Lower lobe of right lung (tissue), 2 donors: ENCODE measurements at regions not wholly inside any gene's neighbourhood (a gene's known extent, or its start where the extent isn't known, plus 50 kb on each side); places are given as distances from the start of the nearest gene placed in this dataset.

Source experiments
- ATAC-seq, 2 donors: fragments of 200-7000 bp; cut with Tn5 transposase; one replicate each; pipeline ENCODE4 v1.9.1; 2020 to 2022; ENCODE audit warnings: mild to moderate bottlenecking in 2 of 2, moderate library complexity in 2 of 2
- DNase-seq: peaks from one replicate; pipeline ENCODE4 v3.0.0-alpha.2; 2020
- H3K27ac ChIP-seq: fragments of 200-600 bp; one replicate; pipeline ENCODE4 v1.8.0; 2022
- H3K27me3 ChIP-seq: fragments of 200-600 bp; one replicate; pipeline ENCODE4 v1.8.0; 2022; ENCODE audit warnings: low read depth
- H3K36me3 ChIP-seq: fragments of 200-600 bp; one replicate; pipeline ENCODE4 v1.8.0; 2022; ENCODE audit warnings: mild to moderate bottlenecking
- H3K4me1 ChIP-seq: fragments of 200-600 bp; one replicate; pipeline ENCODE4 v1.8.0; 2022
- H3K4me3 ChIP-seq: fragments of 200-600 bp; one replicate; pipeline ENCODE4 v1.8.0; 2022; ENCODE audit warnings: mild to moderate bottlenecking
- H3K9me3 ChIP-seq: fragments of 200-600 bp; one replicate; pipeline ENCODE4 v1.8.0; 2022
- CTCF ChIP-seq: fragments of 200-600 bp; IDR thresholded peaks from one replicate; pipeline ENCODE4 v1.8.0; 2022; ENCODE audit warnings: antibody characterized with exemption, mild to moderate bottlenecking
- intact Hi-C: fragments of 100-400 bp; cut with DNase I; formaldehyde crosslinking; loops from one replicate; pipeline ENCODE4 v1.11.0; 2022
- donor health status: DM: no; HTN: yes; CAD: no; lungs with severe emphysema.

DNA sequence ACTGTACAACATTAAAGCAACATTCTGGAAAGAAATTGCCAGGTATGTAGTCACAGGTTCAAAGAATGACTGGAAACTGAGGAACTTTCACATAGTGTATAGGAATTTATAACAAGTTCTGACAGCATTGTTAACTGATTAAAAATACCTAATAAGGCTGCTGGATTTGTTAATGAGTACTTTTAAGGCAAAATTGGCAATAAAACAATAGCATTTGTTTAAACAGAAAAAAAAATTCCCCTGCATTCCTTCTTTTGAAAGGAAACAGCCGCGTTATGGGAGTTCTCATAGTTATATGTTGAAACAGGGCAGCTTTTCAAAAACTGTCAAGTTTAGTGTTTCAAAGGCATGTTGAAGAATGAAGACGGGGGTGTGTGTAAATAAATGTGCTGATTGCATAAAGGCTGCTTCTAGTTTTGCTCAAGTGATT lies 282.5 kb upstream of the FAT1 start:
- Histone ChIP-seq H3K4me3 (no peak overlapping the region), H3K36me3 (no peaks in the 10 kb centered on the region), H3K27ac (no peak overlapping the region), H3K4me1 (no peaks in the 10 kb centered on the region), H3K27me3 (no peaks in the 10 kb centered on the region), H3K9me3 (no peaks in the 10 kb centered on the region)
- intact Hi-C loops = no loop called here
- no peak for TF ChIP-seq CTCF
- DNase-seq = no peak
- ATAC-seq = peak; percentile 53 to 84

DNA sequence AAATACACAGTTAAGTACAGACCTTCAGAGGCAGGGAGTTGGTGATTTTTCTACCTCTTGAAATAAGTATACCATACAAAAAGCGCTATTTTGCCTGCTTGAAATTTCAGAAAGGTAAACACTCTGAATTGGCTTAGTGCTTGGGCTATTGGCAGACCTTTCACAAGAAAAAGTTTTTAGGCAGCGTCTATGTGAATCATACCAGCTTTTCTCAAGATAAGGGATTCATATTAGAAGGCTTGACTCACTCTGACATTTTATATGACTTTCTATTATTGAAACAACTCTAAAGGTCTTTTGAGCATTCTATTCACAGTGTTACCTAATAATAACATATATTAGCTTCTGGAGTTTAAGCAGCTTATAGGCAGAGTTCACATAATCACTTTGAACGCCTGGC lies 286.4 kb upstream of the FAT1 start:
- H3K4me3 ChIP-seq = no peak overlapping the region
- intact Hi-C loops = no loop called here
- DNase-seq = no peak
- ATAC-seq = peak in 1 of 2 donors; percentile 75
- no peak overlapping the region for H3K27ac ChIP-seq
- H3K36me3 ChIP-seq = no peaks in the 10 kb centered on the region
- H3K9me3 ChIP-seq = no peaks in the 10 kb centered on the region
- no peaks in the 10 kb centered on the region for H3K4me1 ChIP-seq
- TF ChIP-seq CTCF = no peak
- H3K27me3 ChIP-seq = no peaks in the 10 kb centered on the region

GRCh38 chr4:187016101-187016500 lies 292.4 kb upstream of the FAT1 start:
- Histone ChIP-seq H3K4me1 (no peaks in the 10 kb centered on the region), H3K9me3 (no peaks in the 10 kb centered on the region), H3K27me3 (no peaks in the 10 kb centered on the region), H3K36me3 (no peaks in the 10 kb centered on the region), H3K4me3 (no peak overlapping the region), H3K27ac (no peak overlapping the region)
- DNase-seq = no peak
- TF ChIP-seq CTCF = no peak
- ATAC-seq = no peak
- intact Hi-C loops = no loop called here

- H3K36me3 ChIP-seq = no peaks in the 10 kb centered on the region
- no peak overlapping the region for H3K4me3 ChIP-seq
- TF ChIP-seq CTCF = no peak
- intact Hi-C loops = no loop called here
- H3K27me3 ChIP-seq = no peaks in the 10 kb centered on the region
- DNase-seq (no peak), ATAC-seq (no peak)
- no peaks in the 10 kb centered on the region for H3K9me3 ChIP-seq
- H3K27ac ChIP-seq = no peak overlapping the region
- H3K4me1 ChIP-seq = no peaks in the 10 kb centered on the region
Observed at GRCh38 chr4:187017147-187017546, 293.5 kb upstream of the FAT1 start.

- no peak for TF ChIP-seq CTCF
- Histone ChIP-seq H3K4me1 (no peaks in the 10 kb centered on the region), H3K36me3 (no peaks in the 10 kb centered on the region), H3K4me3 (no peak overlapping the region), H3K9me3 (no peaks in the 10 kb centered on the region), H3K27ac (no peak overlapping the region), H3K27me3 (no peaks in the 10 kb centered on the region)
- DNase-seq = no peak
- ATAC-seq = no peak
- intact Hi-C loops = no loop called here
Observed at GRCh38 chr4:187019896-187020295, 296.2 kb upstream of the FAT1 start.

DNA sequence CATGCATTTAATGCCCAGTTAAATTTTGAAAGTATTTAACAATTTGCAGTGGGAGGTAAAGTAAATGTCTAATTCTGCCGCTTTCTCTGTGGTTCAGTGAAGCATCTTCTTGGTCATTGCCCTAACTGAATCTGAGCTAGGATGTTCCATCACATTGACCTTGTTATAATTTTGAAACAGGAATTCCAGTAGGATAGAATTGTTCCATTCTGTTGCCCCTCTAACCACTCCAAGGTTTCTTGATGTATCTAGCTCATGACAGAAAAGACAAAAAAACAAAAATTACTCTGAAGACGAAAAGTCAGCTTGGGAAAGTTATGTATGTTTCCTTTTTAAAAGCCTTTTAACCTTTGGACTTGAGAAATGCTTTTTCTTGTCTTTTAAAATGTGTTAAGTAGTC lies 297.0 kb upstream of the FAT1 start:
- Histone ChIP-seq H3K4me3 (no peak overlapping the region), H3K9me3 (no peaks in the 10 kb centered on the region), H3K4me1 (no peaks in the 10 kb centered on the region), H3K27me3 (no peaks in the 10 kb centered on the region), H3K27ac (no peak overlapping the region), H3K36me3 (no peaks in the 10 kb centered on the region)
- intact Hi-C loops = no loop called here
- DNase-seq (no peak), ATAC-seq (no peak)
- no peak for TF ChIP-seq CTCF
